SK-N-SH treated with all-trans-retinoic acid at 6 μM for 48 hours (cell line): ENCODE measurements at regions not wholly inside any gene's neighbourhood (a gene's known extent, or its start where the extent isn't known, plus 50 kb on each side); places are given as distances from the start of the nearest gene placed in this dataset.
A peak's percentile ranks its signal among the peaks of the same experiment; 100 is the strongest.

Source experiments
- ATAC-seq: fragments of 200-7000 bp; cut with Tn5 transposase; 3 replicates; pipeline ENCODE4 v1.9.1; 2020; ENCODE audit warnings: mild to moderate bottlenecking, moderate library complexity
- ARNTL ChIP-seq: fragments of 450-650 bp; formaldehyde crosslinking; IDR thresholded peaks from 2 replicates; pipeline ENCODE4 v1.5.0; 2020; ENCODE audit warnings: low read depth, mild to moderate bottlenecking, moderate library complexity, borderline replicate concordance
- BACH2 ChIP-seq: fragments of 250-450 bp; sonication (Bioruptor Pico); IDR thresholded peaks from 2 replicates; pipeline ENCODE4 v1.9.0; 2021; ENCODE audit warnings: mild to moderate bottlenecking, borderline replicate concordance
- CREB5 ChIP-seq: fragments of 250-450 bp; sonication (Bioruptor Pico); IDR thresholded peaks from 2 replicates; pipeline ENCODE4 v1.5.1; 2020; ENCODE audit warnings: low read depth, mild to moderate bottlenecking, moderate library complexity
- ESRRG ChIP-seq: fragments of 250-450 bp; sonication (Bioruptor Pico); IDR thresholded peaks from 2 replicates; pipeline ENCODE4 v1.6.1; 2021; ENCODE audit warnings: mild to moderate bottlenecking
- GLIS3 ChIP-seq: fragments of 250-450 bp; sonication (Bioruptor Pico); IDR thresholded peaks from 2 replicates; pipeline ENCODE4 v1.5.0; 2020; ENCODE audit warnings: mild to moderate bottlenecking, moderate library complexity
- ISL1 ChIP-seq: fragments of 250-450 bp; sonication (Bioruptor Pico); IDR thresholded peaks from 2 replicates; pipeline ENCODE4 v2.1.2; 2022; ENCODE audit warnings: mild to moderate bottlenecking, moderate library complexity
- OSR1 ChIP-seq: fragments of 250-450 bp; sonication (Bioruptor Pico); IDR thresholded peaks from 2 replicates; pipeline ENCODE4 v1.8.0; 2022; ENCODE audit warnings: moderate library complexity, mild to moderate bottlenecking, inconsistent platforms
- PPARA ChIP-seq: fragments of 250-450 bp; sonication (Bioruptor Pico); IDR thresholded peaks from 2 replicates; pipeline ENCODE4 v1.5.0; 2020; ENCODE audit warnings: mild to moderate bottlenecking, borderline replicate concordance
- RARB ChIP-seq: fragments of 250-450 bp; sonication (Bioruptor Pico); IDR thresholded peaks from 2 replicates; pipeline ENCODE4 v1.8.0; 2021; ENCODE audit warnings: mild to moderate bottlenecking, moderate library complexity
- SNAI2 ChIP-seq: fragments of 250-450 bp; sonication (Bioruptor Pico); IDR thresholded peaks from 2 replicates; pipeline ENCODE4 v1.5.0; 2020; ENCODE audit warnings: mild to moderate bottlenecking, moderate library complexity
- TCF4 ChIP-seq: fragments of 250-450 bp; sonication (Bioruptor Pico); IDR thresholded peaks from 2 replicates; pipeline ENCODE4 v1.8.0; 2021; ENCODE audit warnings: mild to moderate bottlenecking, moderate library complexity, borderline replicate concordance
- TOX ChIP-seq: fragments of 250-450 bp; sonication (Bioruptor Pico); IDR thresholded peaks from 2 replicates; pipeline ENCODE4 v1.8.0; 2021; ENCODE audit warnings: mild to moderate bottlenecking, moderate library complexity, borderline replicate concordance
- TSHZ2 ChIP-seq: fragments of 250-450 bp; sonication (Bioruptor Pico); IDR thresholded peaks from 2 replicates; pipeline ENCODE4 v1.5.0; 2020; ENCODE audit warnings: mild to moderate bottlenecking, moderate library complexity
- ZC3H10 ChIP-seq: fragments of 250-450 bp; sonication (Bioruptor Pico); IDR thresholded peaks from 2 replicates; pipeline ENCODE4 v1.5.1; 2021; ENCODE audit warnings: mild to moderate bottlenecking, moderate library complexity
- ZFP3 ChIP-seq: fragments of 250-450 bp; sonication (Bioruptor Pico); IDR thresholded peaks from 2 replicates; pipeline ENCODE4 v1.5.0; 2020; ENCODE audit warnings: mild to moderate bottlenecking, moderate library complexity
- ZFP30 ChIP-seq: fragments of 450-650 bp; formaldehyde crosslinking; IDR thresholded peaks from 2 replicates; pipeline ENCODE4 v1.5.0; 2022; ENCODE audit warnings: mild to moderate bottlenecking, moderate library complexity
- ZNF565 ChIP-seq: fragments of 450-650 bp; formaldehyde crosslinking; conservative IDR thresholded peaks from 2 replicates; pipeline ENCODE4 v1.5.0; 2020; ENCODE audit warnings: low read depth, mild to moderate bottlenecking, moderate library complexity
- ZNF8 ChIP-seq: fragments of 450-650 bp; formaldehyde crosslinking; IDR thresholded peaks from 2 replicates; pipeline ENCODE4 v1.5.0; 2020; ENCODE audit warnings: mild to moderate bottlenecking, moderate library complexity
- TF ChIP-seq, protein P1 (sequence below): fragments of 250-450 bp; sonication (Bioruptor Pico); IDR thresholded peaks from 2 replicates; pipeline ENCODE4 v1.8.0; 2021; ENCODE audit warnings: low read depth, mild to moderate bottlenecking, moderate library complexity, borderline replicate concordance
- TF ChIP-seq, protein P2 (sequence below): fragments of 250-450 bp; sonication (Bioruptor Pico); IDR thresholded peaks from 2 replicates; pipeline ENCODE4 v1.8.0; 2020; ENCODE audit warnings: mild to moderate bottlenecking, moderate library complexity, borderline replicate concordance
- TF ChIP-seq, protein P3 (sequence below): fragments of 250-450 bp; sonication (Bioruptor Pico); IDR thresholded peaks from 2 replicates; pipeline ENCODE4 v1.5.1; 2021; ENCODE audit warnings: mild to moderate bottlenecking, moderate library complexity

DNA sequence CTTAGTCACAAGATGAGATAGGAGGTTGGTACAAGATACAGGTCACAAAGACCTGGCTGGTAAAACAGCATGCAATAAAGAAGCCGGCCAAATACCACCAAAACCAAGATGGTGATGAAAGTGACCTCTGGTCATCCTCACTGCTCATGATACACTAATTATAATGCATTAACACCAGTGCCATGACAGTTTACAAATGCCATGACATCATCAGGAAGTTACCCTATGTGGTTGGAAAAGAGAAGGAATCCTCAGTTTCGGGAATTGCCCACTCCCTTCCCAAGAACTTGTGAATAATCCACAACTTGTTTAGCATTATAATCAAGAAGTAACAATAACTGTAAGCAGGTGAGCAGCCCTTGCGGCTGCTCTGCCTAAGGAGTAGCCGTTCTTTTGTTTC is 408.5 kb upstream of the RAG2 start:
- TF ChIP-seq ARNTL (no peak), BACH2 (CRISPR knock-in tag) (no peak), ISL1 (CRISPR knock-in tag) (no peak)
- TF ChIP-seq, all 23 proteins: peak for 0
- ATAC-seq = no peak

GRCh38 chr11:37002831-37003230 is 404.8 kb upstream of the RAG2 start:
- no peak for ATAC-seq
- no peak for TF ChIP-seq TOX (CRISPR knock-in tag)
- no peak for TF ChIP-seq ZNF565
- TF ChIP-seq ZNF8 = no peak
- no peak for TF ChIP-seq TCF4 (CRISPR knock-in tag)
- no peak for TF ChIP-seq ZC3H10 (CRISPR knock-in tag)
- TF ChIP-seq, protein P1, sequence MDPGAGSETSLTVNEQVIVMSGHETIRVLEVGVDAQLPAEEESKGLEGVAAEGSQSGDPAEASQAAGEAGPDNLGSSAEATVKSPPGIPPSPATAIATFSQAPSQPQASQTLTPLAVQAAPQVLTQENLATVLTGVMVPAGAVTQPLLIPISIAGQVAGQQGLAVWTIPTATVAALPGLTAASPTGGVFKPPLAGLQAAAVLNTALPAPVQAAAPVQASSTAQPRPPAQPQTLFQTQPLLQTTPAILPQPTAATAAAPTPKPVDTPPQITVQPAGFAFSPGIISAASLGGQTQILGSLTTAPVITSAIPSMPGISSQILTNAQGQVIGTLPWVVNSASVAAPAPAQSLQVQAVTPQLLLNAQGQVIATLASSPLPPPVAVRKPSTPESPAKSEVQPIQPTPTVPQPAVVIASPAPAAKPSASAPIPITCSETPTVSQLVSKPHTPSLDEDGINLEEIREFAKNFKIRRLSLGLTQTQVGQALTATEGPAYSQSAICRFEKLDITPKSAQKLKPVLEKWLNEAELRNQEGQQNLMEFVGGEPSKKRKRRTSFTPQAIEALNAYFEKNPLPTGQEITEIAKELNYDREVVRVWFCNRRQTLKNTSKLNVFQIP (CRISPR knock-in tag) = no peak
- no peak for TF ChIP-seq OSR1 (CRISPR knock-in tag)
- no peak for TF ChIP-seq ZFP30 (CRISPR knock-in tag)
- TF ChIP-seq PPARA = no peak

GRCh38 chr11:36997656-36998055 is 399.6 kb upstream of the RAG2 start:
- ATAC-seq = no peak
- TF ChIP-seq TCF4 (CRISPR knock-in tag) (peak; percentile 77), RARB (CRISPR knock-in tag) (no peak)

GRCh38 chr11:36996795-36997194 is 398.8 kb upstream of the RAG2 start:
- TF ChIP-seq, protein P2, sequence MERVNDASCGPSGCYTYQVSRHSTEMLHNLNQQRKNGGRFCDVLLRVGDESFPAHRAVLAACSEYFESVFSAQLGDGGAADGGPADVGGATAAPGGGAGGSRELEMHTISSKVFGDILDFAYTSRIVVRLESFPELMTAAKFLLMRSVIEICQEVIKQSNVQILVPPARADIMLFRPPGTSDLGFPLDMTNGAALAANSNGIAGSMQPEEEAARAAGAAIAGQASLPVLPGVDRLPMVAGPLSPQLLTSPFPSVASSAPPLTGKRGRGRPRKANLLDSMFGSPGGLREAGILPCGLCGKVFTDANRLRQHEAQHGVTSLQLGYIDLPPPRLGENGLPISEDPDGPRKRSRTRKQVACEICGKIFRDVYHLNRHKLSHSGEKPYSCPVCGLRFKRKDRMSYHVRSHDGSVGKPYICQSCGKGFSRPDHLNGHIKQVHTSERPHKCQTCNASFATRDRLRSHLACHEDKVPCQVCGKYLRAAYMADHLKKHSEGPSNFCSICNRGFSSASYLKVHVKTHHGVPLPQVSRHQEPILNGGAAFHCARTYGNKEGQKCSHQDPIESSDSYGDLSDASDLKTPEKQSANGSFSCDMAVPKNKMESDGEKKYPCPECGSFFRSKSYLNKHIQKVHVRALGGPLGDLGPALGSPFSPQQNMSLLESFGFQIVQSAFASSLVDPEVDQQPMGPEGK (CRISPR knock-in tag) = no peak
- TF ChIP-seq TOX (CRISPR knock-in tag) (no peak), ZFP3 (CRISPR knock-in tag) (no peak), PPARA (no peak), ARNTL (no peak), ZFP30 (CRISPR knock-in tag) (no peak), TCF4 (CRISPR knock-in tag) (no peak), ZNF565 (no peak), BACH2 (CRISPR knock-in tag) (no peak), GLIS3 (no peak), ESRRG (CRISPR knock-in tag) (no peak), TSHZ2 (no peak), ZC3H10 (CRISPR knock-in tag) (no peak)
- TF ChIP-seq, protein P3, sequence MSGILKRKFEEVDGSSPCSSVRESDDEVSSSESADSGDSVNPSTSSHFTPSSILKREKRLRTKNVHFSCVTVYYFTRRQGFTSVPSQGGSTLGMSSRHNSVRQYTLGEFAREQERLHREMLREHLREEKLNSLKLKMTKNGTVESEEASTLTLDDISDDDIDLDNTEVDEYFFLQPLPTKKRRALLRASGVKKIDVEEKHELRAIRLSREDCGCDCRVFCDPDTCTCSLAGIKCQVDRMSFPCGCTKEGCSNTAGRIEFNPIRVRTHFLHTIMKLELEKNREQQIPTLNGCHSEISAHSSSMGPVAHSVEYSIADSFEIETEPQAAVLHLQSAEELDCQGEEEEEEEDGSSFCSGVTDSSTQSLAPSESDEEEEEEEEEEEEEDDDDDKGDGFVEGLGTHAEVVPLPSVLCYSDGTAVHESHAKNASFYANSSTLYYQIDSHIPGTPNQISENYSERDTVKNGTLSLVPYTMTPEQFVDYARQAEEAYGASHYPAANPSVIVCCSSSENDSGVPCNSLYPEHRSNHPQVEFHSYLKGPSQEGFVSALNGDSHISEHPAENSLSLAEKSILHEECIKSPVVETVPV (CRISPR knock-in tag) = no peak
- no peak for ATAC-seq

- ATAC-seq = no peak
- no peak for TF ChIP-seq ISL1 (CRISPR knock-in tag)
- no peak for TF ChIP-seq TCF4 (CRISPR knock-in tag)
- TF ChIP-seq ESRRG (CRISPR knock-in tag) = no peak
- TF ChIP-seq ZC3H10 (CRISPR knock-in tag) = no peak
- TF ChIP-seq, protein P2 (CRISPR knock-in tag) = no peak
- TF ChIP-seq GLIS3 = no peak
- TF ChIP-seq ARNTL = no peak
- no peak for TF ChIP-seq ZNF8
- no peak for TF ChIP-seq RARB (CRISPR knock-in tag)
- TF ChIP-seq SNAI2 (CRISPR knock-in tag) = no peak
- no peak for TF ChIP-seq ZFP3 (CRISPR knock-in tag)
- TF ChIP-seq CREB5 (CRISPR knock-in tag) = no peak
- TF ChIP-seq, protein P3 (CRISPR knock-in tag) = no peak
- TF ChIP-seq BACH2 (CRISPR knock-in tag) = no peak
- TF ChIP-seq ZFP30 (CRISPR knock-in tag) = no peak
Measured at GRCh38 chr11:36994208-36994607, 396.2 kb upstream of the RAG2 start.
